ENCODE measurements at regions not wholly inside any gene's neighbourhood (a gene's known extent, or its start where the extent isn't known, plus 50 kb on each side); places are given as distances from the start of the nearest gene placed in this dataset.

DNA sequence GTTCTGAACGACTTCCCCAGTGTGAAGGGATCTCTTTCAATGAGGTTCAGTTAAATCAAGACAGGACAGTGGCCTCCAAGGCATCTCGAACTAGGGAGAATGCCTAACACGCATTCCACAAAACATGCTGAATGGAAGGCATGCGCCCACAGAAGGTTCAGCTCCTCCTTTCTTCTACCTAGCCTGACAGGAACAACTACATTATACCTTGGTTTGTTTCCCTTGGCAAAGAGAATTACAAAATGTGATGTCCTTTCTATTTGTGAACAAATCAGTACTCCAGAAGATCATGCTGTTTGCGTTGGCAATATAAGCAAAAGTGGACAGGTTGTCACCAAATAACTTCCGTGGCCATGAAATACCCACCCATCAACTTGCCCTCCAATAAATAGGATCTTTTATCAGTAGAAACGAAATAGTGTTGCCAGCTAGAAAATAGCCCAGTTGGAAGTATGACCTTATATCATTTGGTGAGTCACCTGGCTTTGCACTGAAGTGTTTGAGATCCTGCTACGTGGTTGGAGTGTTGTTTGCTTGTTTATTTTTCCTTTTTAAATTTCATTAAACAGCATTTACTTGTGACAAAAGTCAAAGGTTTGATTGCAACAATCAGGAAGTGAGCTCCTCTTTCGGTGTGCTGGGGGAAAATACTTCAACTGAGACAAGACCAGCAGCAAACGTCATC is 117.0 kb upstream of the FAM204A start:
- Histone ChIP-seq H2AFZ (ENCODE audit: low read depth, low read length) (peak overlapping the region; percentile 82), H3K27ac (ENCODE audit: extremely low read depth, low read depth, low read length) (no peak overlapping the region), H3K79me2 (ENCODE audit: control insufficient read depth, insufficient read depth, low read length) (no peaks in the 10 kb centered on the region), H3K9me1 (ENCODE audit: control insufficient read depth, insufficient read depth, low read length) (no peaks in the 10 kb centered on the region), H3K4me2 (ENCODE audit: insufficient read depth, low read length) (peak overlapping the region; percentile 28; the same call in 1 of the 2 replicates), H3K9me3 (replicated peaks; ENCODE audit: control insufficient read depth, insufficient read depth, low read depth, low read length) (no peaks in the 10 kb centered on the region), H3K9ac (ENCODE audit: insufficient read depth in 1 of 2, low read depth in 2 of 2, low read length in 2 of 2) (no peak overlapping the region), H3K4me3 (no peak overlapping the region), H4K20me1 (replicated peaks; ENCODE audit: control insufficient read depth, insufficient read depth, low read length) (no peaks in the 10 kb centered on the region), H3K27me3 (ENCODE audit: control insufficient read depth in 2 of 2, insufficient read depth in 2 of 2, low read length in 2 of 2) (no peaks in the 10 kb centered on the region), H3K36me3 (ENCODE audit: control insufficient read depth, insufficient read depth, low read length) (no peaks in the 10 kb centered on the region), H3K4me1 (replicated peaks in 1 of 2; ENCODE audit: control insufficient read depth in 2 of 2, insufficient read depth in 2 of 2, low read length in 2 of 2) (peaks cover 0 to 2% of the 10 kb centered on the region in 2 experiments; a peak in 1 of 5 replicates)
- WGBS (ENCODE audit: insufficient coverage, low coverage, missing lambda C conversion rate), result 14% methylated on average over 10 of the region's 10 CpGs
- in situ Hi-C loops (cut with MboI) (no loop called here), intact Hi-C loops (cut with micrococcal nuclease) (loop anchor here (1.0 kb wide), 1 partner anchor 85 kb away; no protein-coding TSS in a partner anchor)
- TF ChIP-seq CAMTA2 (CRISPR knock-in tag; conservative IDR thresholded peaks at IDR 0.05), result no peak
- TF ChIP-seq STAG1 (CRISPR knock-in tag; IDR thresholded peaks at IDR 0.05; ENCODE audit: borderline replicate concordance), result no peak
- TF ChIP-seq, protein P1, sequence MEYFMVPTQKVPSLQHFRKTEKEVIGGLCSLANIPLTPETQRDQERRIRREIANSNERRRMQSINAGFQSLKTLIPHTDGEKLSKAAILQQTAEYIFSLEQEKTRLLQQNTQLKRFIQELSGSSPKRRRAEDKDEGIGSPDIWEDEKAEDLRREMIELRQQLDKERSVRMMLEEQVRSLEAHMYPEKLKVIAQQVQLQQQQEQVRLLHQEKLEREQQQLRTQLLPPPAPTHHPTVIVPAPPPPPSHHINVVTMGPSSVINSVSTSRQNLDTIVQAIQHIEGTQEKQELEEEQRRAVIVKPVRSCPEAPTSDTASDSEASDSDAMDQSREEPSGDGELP (CRISPR knock-in tag; IDR thresholded peaks at IDR 0.05; ENCODE audit: borderline replicate concordance), result no peak
- no peak for TF ChIP-seq ZNF449 (CRISPR knock-in tag; IDR thresholded peaks at IDR 0.05)
- TF ChIP-seq ZBTB1 (CRISPR knock-in tag; IDR thresholded peaks at IDR 0.05; ENCODE audit: borderline replicate concordance, low read depth), result no peak
- TF ChIP-seq FOSL1 (tag; conservative IDR thresholded peaks at IDR 0.05), result no peak
- POLR2A ChIA-PET, result interaction anchor here (1.0 kb wide), 1 partner anchor 9 kb away, joined by 3 read pairs; no protein-coding TSS in a partner anchor
- no TSS peak for BruUV-seq (replicated peaks)
- ATAC-seq, result no peak
- no peak for DNase-seq (ENCODE audit: extremely low read depth in 1 of 4, low spot score in 3 of 4)
- no peak for FAIRE-seq
- CTCF ChIA-PET (ENCODE audit: low intra/inter-chr PET ratio), result interaction anchor here (0.7 kb wide), 1 partner anchor 922 kb away, joined by 3 read pairs; no protein-coding TSS in a partner anchor

All from K562 (cell line).